Subcutaneous abdominal adipose tissue (tissue), 5 donors: ENCODE measurements at regions not wholly inside any gene's neighbourhood (a gene's known extent, or its start where the extent isn't known, plus 50 kb on each side); places are given as distances from the start of the nearest gene placed in this dataset.
"Not testable (repeated sequence)": the region's sequence is repeated elsewhere in the genome, so short reads cannot be mapped to it uniquely, and the experiment has no call there.

Source experiments
- H3K27ac ChIP-seq: one replicate; pipeline ENCODE4 v1.7.0; 2013; ENCODE audit warnings: low read depth, mild to moderate bottlenecking, inconsistent platforms, low read length, moderate library complexity
- H3K27me3 ChIP-seq, 5 donors: one replicate each; pipeline ENCODE4 v1.7.0; 2013; ENCODE audit warnings: low read length in 5 of 5, inconsistent platforms in 1 of 5; ENCODE audit not compliant: control insufficient read depth in 5 of 5, insufficient read depth in 4 of 5
- H3K36me3 ChIP-seq, 5 donors: one replicate each; pipeline ENCODE4 v1.7.0; 2013; ENCODE audit warnings: low read length in 5 of 5; ENCODE audit not compliant: control insufficient read depth in 5 of 5, insufficient read depth in 5 of 5
- H3K4me1 ChIP-seq, 5 donors: one replicate each; pipeline ENCODE4 v1.7.0; 2013; ENCODE audit warnings: low read length in 5 of 5, mild to moderate bottlenecking in 3 of 5, moderate library complexity in 1 of 5; ENCODE audit not compliant: control insufficient read depth in 5 of 5, insufficient read depth in 5 of 5
- H3K4me3 ChIP-seq, 5 donors: one replicate each; pipeline ENCODE4 v1.7.0; 2013; ENCODE audit warnings: low read length in 5 of 5, low read depth in 1 of 5
- H3K9ac ChIP-seq, 5 donors: one replicate each; pipeline ENCODE4 v1.7.0; 2013; ENCODE audit warnings: low read length in 5 of 5, mild to moderate bottlenecking in 4 of 5, moderate library complexity in 3 of 5
- H3K9me3 ChIP-seq, 5 donors: one replicate each; pipeline ENCODE4 v1.7.0; 2013; ENCODE audit warnings: low read length in 5 of 5; ENCODE audit not compliant: control insufficient read depth in 5 of 5
- donor health status: healthy.
- donor health status: healthy.
- donor health status: healthy.
- donor health status: healthy.
- donor health status: healthy.

DNA sequence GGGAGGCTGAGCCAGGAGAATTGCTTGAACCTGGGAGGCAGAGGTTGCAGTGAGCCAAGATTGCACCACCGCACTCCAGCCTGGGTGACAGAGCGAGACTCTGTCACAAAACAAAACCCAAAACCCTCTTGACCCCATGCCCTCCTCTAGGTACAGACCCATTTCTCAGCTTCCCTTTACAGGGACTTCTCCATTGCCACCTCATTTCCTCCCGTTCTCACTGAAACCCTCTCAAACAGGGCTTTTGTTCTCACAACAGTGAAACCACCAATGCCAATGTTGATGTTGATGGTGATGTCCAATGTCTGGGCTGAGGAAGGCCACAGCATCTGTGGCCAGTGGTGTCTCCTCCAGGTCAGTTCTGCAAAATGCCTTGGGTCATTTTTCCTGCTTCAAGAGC lies 69.0 kb upstream of the ZCCHC2 start:
- Histone ChIP-seq H3K4me3 (no peak overlapping the region), H3K9me3 (peaks cover 0 to 3% (median 0%) of the 10 kb centered on the region in 5 donors), H3K27me3 (no peaks in the 10 kb centered on the region), H3K4me1 (peaks cover 3 to 42% (median 39%) of the 10 kb centered on the region in 5 donors), H3K9ac (no peak overlapping the region), H3K36me3 (no peaks in the 10 kb centered on the region), H3K27ac (no peak overlapping the region)

DNA sequence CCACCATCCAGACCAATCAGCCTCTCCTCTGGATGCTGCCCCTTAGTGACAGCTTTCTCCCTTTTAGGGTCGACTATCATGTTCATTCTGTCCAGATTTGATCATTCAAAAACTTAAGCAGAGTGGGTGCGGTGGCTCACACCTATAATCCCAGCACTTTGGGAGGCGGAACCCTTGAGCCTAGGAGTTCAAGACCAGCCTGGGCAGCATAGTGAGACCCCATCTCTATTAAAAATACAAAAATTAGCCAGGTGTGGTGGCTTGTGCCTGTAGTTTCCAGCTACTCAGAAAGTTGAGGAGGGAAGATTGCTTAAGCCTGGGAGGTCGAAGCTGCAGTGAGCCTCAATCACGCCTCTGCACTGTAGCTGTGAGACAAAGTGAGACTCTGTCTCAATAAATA lies 68.3 kb upstream of the ZCCHC2 start:
- Histone ChIP-seq H3K27me3 (no peaks in the 10 kb centered on the region), H3K4me3 (no peak overlapping the region), H3K4me1 (peaks cover 3 to 49% (median 39%) of the 10 kb centered on the region in 5 donors), H3K9ac (no peak overlapping the region), H3K9me3 (peaks cover 0 to 2% (median 0%) of the 10 kb centered on the region in 5 donors), H3K27ac (no peak overlapping the region), H3K36me3 (no peaks in the 10 kb centered on the region)

DNA sequence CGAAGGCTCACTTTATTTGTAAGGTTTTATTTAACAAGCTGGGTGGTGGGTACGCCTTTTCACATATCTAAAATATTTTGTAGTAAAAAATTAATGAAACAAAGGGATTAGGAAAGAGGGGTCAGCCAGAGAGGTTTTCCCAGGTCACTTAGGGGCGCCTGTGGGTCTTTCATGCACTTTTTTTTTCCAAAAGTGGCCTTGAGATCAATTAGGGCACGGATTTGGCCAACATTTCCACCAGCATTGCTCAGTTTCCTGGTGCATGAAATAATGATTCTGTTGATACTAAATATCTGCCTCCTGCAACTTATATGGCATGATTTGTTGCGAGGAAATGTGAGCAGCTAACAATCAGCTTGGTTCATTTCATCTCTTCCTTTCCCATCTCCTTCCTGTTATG lies 67.6 kb upstream of the ZCCHC2 start:
- peaks cover 3 to 48% (median 40%) of the 10 kb centered on the region in 5 donors for H3K4me1 ChIP-seq
- no peak overlapping the region for H3K4me3 ChIP-seq
- no peak overlapping the region for H3K27ac ChIP-seq
- no peaks in the 10 kb centered on the region for H3K27me3 ChIP-seq
- H3K36me3 ChIP-seq: no peaks in the 10 kb centered on the region
- H3K9ac ChIP-seq: no peak overlapping the region
- H3K9me3 ChIP-seq: no peaks in the 10 kb centered on the region

DNA sequence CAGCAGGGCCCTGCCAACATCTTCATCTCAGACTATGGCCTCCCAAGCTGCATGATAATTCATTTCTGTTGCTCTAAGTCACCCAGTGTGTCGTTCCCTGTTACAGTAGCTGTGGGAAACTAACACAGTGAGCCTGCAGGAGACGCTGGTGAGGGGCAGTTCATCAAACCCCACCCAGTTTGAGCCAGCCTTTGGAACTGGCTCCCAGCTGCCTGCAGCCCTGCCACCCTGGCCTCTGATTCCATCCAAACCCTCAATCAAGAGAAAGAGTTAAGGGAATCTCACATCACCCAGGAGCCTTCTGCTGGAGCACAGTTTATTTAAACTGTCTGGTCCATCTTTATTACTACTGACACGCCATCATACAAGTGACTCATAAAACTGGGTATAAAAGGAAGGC lies 64.9 kb upstream of the ZCCHC2 start:
- H3K4me3 ChIP-seq: no peak overlapping the region
- H3K4me1 ChIP-seq: peaks cover 0 to 45% (median 22%) of the 10 kb centered on the region in 5 donors
- H3K36me3 ChIP-seq: no peaks in the 10 kb centered on the region
- peak overlapping the region; percentile 83 for H3K27ac ChIP-seq
- no peaks in the 10 kb centered on the region for H3K9me3 ChIP-seq
- H3K27me3 ChIP-seq: no peaks in the 10 kb centered on the region
- H3K9ac ChIP-seq: no peak overlapping the region

DNA sequence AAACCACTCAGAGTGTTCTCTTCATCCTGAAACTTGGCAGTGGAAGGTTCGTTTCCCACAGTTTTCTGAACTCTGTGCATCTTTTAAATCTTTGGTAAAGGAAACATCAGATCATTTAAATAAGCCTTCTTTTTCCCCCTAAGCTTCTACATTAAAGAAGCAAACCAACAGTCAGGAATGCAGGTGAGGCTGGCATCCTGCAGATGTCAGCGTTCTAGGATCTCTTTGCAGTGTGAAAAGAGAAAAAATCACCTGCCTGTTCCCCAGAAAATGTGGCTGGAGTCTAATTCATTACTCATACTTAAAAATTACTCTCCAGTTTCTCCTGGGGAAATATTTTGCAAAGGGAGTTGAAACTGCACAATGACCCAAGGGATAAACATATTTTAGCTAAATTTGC lies 64.5 kb upstream of the ZCCHC2 start:
- Histone ChIP-seq H3K4me3 (no peak overlapping the region), H3K27ac (peak overlapping the region; percentile 83), H3K9ac (peak overlapping the region in 1 of 5 donors; percentile 56)

DNA sequence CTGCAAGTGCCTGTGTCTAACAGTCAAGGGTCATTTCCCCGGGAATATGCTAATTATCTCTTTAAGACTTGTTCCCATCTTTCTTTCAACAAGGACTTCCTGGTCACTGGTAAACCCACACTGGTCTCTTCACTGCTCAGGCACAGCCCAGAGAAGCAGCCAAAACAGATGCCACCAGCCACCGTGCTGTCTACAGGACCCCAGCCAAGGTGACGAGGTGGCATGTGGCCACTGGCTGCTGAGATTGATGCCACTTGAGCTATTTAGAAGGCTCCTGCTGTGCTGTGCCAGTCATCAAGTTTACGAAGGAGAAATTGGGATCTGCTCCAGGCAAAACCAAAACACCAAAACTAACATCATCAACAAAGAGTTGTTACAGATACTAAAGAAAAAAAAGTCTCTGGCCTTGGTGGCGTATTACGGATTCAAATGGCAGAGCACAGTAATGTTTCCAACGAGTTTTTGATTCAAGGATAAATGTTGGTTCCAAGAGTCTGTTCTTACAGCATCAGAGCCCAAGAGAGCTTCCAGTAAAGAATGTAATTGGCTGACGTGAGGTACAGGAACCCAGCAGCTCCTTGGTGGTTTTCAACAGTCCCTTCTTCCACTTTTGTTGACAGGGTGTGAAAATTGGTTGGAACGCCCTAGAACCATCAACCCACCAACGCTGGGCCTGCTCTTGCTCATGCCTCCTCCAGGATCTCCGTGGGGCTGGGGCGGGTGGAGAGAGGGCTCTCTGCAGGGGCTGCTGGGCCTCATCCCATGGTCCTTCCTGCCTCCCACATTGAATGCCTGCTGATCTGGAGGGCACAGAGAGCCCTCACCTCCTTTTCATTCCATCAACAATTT lies 63.7 kb upstream of the ZCCHC2 start:
- Histone ChIP-seq H3K36me3 (no peaks in the 10 kb centered on the region), H3K9ac (peak overlapping the region in 2 of 5 donors; percentile 51 to 56), H3K27ac (peak overlapping the region; percentile 83), H3K9me3 (no peaks in the 10 kb centered on the region), H3K27me3 (no peaks in the 10 kb centered on the region), H3K4me3 (peak overlapping the region in 1 of 5 donors; percentile 22), H3K4me1 (peaks cover 0 to 51% (median 25%) of the 10 kb centered on the region in 5 donors)

More for the DNA sequence above, 64.5 kb upstream of the ZCCHC2 start:
- Histone ChIP-seq H3K36me3 (no peaks in the 10 kb centered on the region), H3K9me3 (no peaks in the 10 kb centered on the region), H3K27me3 (no peaks in the 10 kb centered on the region), H3K4me1 (peaks cover 0 to 48% (median 24%) of the 10 kb centered on the region in 5 donors)

DNA sequence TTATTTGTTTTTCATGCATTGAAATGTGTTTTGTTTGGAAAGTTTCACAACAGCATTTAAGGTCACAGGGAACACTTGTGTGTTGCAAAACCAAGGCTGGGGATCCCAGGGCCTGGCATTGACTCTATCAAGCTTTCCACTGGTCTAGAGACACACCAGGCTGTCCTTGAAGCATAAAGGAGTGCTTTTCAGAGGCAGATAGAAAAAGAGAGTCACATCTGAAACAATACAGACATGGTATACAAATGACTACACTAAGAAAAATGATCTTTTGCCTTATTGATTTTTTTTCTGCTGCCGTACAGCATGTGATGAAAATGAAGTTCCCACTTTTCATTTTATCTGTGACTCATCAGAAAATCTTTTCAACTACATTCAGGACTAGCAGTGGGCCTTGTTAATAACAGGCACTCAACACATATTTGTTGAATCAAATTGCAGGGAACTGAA lies 61.9 kb upstream of the ZCCHC2 start:
- Histone ChIP-seq H3K9me3 (no peaks in the 10 kb centered on the region), H3K4me3 (no peak overlapping the region), H3K27ac (peak overlapping the region; percentile 67), H3K27me3 (no peaks in the 10 kb centered on the region), H3K36me3 (no peaks in the 10 kb centered on the region), H3K4me1 (peaks cover 0 to 52% (median 25%) of the 10 kb centered on the region in 5 donors), H3K9ac (peak overlapping the region in 1 of 5 donors; percentile 11)

DNA sequence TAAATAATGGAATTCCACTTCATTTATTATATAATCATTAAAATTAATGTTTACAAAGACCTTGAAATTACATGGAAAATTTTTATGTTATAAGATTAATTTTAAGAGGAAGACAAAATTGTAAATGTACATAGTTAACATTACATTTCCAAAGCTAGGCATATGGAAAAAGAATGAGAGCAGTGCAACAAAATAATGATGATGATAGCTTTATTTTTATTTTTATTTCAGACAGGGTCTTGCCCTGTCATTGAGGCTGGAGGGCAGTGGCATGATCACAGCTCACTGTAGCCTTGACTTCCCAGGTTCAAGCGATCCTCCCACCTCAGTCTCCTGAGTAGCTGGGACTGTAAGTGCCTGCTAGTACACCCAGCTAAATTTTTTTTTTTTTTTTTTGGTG lies 61.2 kb upstream of the ZCCHC2 start:
- Histone ChIP-seq H3K9ac (no peak overlapping the region), H3K27ac (peak overlapping the region; percentile 67), H3K36me3 (no peaks in the 10 kb centered on the region), H3K4me1 (peaks cover 0 to 52% (median 25%) of the 10 kb centered on the region in 5 donors), H3K4me3 (no peak overlapping the region), H3K9me3 (no peaks in the 10 kb centered on the region), H3K27me3 (no peaks in the 10 kb centered on the region)

DNA sequence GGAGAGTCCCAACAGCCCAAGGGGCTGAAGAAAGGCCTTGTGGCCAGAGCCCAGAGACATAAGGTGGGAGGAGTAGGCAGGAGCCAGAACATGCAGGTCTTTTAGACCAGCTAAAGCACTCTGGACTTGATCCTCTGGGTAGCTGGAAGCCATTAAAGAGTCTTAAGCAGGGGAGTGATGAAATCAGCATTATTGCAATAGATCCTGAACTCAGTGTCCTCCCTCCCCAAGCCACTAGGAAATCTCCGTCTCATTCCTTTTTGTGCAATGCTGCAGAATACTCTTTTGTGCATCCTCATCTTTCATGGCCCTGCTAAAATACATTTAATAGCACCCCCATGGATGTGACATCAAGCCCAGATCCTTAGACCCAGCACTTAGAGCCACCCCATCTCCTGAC lies 58.6 kb upstream of the ZCCHC2 start:
- no peaks in the 10 kb centered on the region for H3K27me3 ChIP-seq
- no peaks in the 10 kb centered on the region for H3K36me3 ChIP-seq
- H3K4me3 ChIP-seq: no peak overlapping the region
- no peak overlapping the region for H3K27ac ChIP-seq
- no peak overlapping the region for H3K9ac ChIP-seq
- H3K4me1 ChIP-seq: peaks cover 0 to 37% (median 14%) of the 10 kb centered on the region in 5 donors
- no peaks in the 10 kb centered on the region for H3K9me3 ChIP-seq

DNA sequence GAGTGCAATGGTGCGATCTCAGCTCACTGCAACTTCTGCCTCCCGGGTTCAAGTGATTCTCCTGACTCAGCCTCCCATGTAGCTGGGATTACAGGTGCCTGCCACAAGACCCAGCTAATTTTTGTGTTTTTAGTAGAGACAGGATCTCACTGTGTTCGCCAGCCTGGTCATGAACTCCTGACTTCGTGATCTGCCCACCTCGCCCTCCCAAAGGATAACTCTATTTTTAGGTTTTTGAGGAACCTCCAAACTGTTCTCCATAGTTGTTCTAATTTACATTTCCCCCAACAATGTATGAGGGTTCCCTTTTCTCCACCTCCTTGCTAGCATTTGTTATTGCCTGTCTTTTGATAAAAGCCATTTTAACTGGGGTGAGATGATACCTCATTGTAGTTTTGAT lies 53.7 kb upstream of the ZCCHC2 start:
- H3K4me3 ChIP-seq, H3K27ac ChIP-seq, H3K4me1 ChIP-seq, H3K27me3 ChIP-seq, H3K9ac ChIP-seq, H3K36me3 ChIP-seq: not testable (repeated sequence)
- peaks cover 0 to 15% (median 5%) of the 10 kb centered on the region in 5 donors for H3K9me3 ChIP-seq
